CD14-positive monocyte (primary cell): ENCODE measurements at regions not wholly inside any gene's neighbourhood (a gene's known extent, or its start where the extent isn't known, plus 50 kb on each side); places are given as distances from the start of the nearest gene placed in this dataset.
A peak's percentile ranks its signal among the peaks of the same experiment; 100 is the strongest.

Experiments used
- DNase-seq, 3 donors: peaks; one replicate each; pipeline ENCODE4 v3.0.0-alpha.2; 2011 to 2022
- H2AFZ ChIP-seq: 2 replicates; pipeline ENCODE4 v1.6.0; 2012; ENCODE audit warnings: mild to moderate bottlenecking, low read depth, low read length, inconsistent platforms; ENCODE audit not compliant: insufficient read depth, poor library complexity, severe bottlenecking
- H3K27ac ChIP-seq, 2 donors: 1 replicate in 1 of 2; 2 replicates in 1 of 2; pipeline ENCODE4 v1.5.1; 2012 to 2013; ENCODE audit warnings: low read length in 2 of 2, control low read depth in 1 of 2, inconsistent platforms in 1 of 2, low read depth in 1 of 2, mild to moderate bottlenecking in 1 of 2
- H3K27me3 ChIP-seq, 2 donors: one replicate each; pipeline versions ENCODE4 v1.6.0 to v1.6.1; 2011 to 2013; ENCODE audit warnings: low read length in 2 of 2; ENCODE audit not compliant: control insufficient read depth in 2 of 2, insufficient read depth in 2 of 2
- H3K36me3 ChIP-seq, 2 donors: replicated peaks in 1 of 2; 1 replicate in 1 of 2; 2 replicates in 1 of 2; pipeline versions ENCODE4 v1.5.1 to v1.6.1; 2012 to 2013; ENCODE audit warnings: low read length in 2 of 2, control low read depth in 1 of 2, inconsistent platforms in 1 of 2, mild to moderate bottlenecking in 1 of 2; ENCODE audit not compliant: insufficient read depth in 2 of 2, control insufficient read depth in 1 of 2
- H3K4me1 ChIP-seq, 2 donors: 1 replicate in 1 of 2; 2 replicates in 1 of 2; pipeline versions ENCODE4 v1.5.1 to v1.6.1; 2012 to 2013; ENCODE audit warnings: low read length in 2 of 2, control low read depth in 1 of 2, inconsistent platforms in 1 of 2, mild to moderate bottlenecking in 1 of 2, moderate library complexity in 1 of 2; ENCODE audit not compliant: insufficient read depth in 2 of 2, control insufficient read depth in 1 of 2
- H3K4me2 ChIP-seq: replicated peaks from 2 replicates; pipeline ENCODE3; 2012; ENCODE audit warnings: low read length, moderate library complexity, mild to moderate bottlenecking; ENCODE audit not compliant: poor library complexity, severe bottlenecking; ENCODE audit errors: extremely low read depth
- H3K4me3 ChIP-seq, 3 experiments: fragments of 200-600 bp in 1 of 3; sonication (generic) in 1 of 3; replicated peaks in 1 of 3; 1 replicate in 2 of 3; 2 replicates in 1 of 3; pipeline ENCODE4 v1.5.1; 2011 to 2013; ENCODE audit warnings: low read length in 3 of 3, mild to moderate bottlenecking in 3 of 3, control low read depth in 2 of 3, low read depth in 2 of 3, inconsistent platforms in 1 of 3, moderate library complexity in 1 of 3
- H3K79me2 ChIP-seq: 2 replicates; pipeline ENCODE4 v1.6.0; 2012; ENCODE audit warnings: mild to moderate bottlenecking, control low read depth, inconsistent platforms, low read length, moderate library complexity; ENCODE audit not compliant: insufficient read depth
- H3K9ac ChIP-seq: 2 replicates; pipeline ENCODE4 v1.6.0; 2017; ENCODE audit warnings: low read length, mild to moderate bottlenecking; ENCODE audit not compliant: insufficient read depth, poor library complexity, severe bottlenecking
- H3K9me3 ChIP-seq, 2 donors: replicated peaks in 1 of 2; 1 replicate in 1 of 2; 2 replicates in 1 of 2; pipeline versions ENCODE4 v1.5.1 to v1.6.1; 2012 to 2013; ENCODE audit warnings: low read length in 2 of 2, control low read depth in 1 of 2; ENCODE audit not compliant: control insufficient read depth in 1 of 2, insufficient read depth in 1 of 2
- H4K20me1 ChIP-seq: 2 replicates; pipeline ENCODE4 v1.6.0; 2012; ENCODE audit warnings: mild to moderate bottlenecking, low read length, control low read depth, moderate library complexity; ENCODE audit not compliant: insufficient read depth
- H3K27ac Mint-ChIP-seq, 7 donors: one replicate each; pipeline ENCODE4 v1.8.0; 2020; ENCODE audit warnings: mild to moderate bottlenecking in 7 of 7, mixed read lengths in 7 of 7, moderate library complexity in 6 of 7, inconsistent platforms in 2 of 7
- H3K27me3 Mint-ChIP-seq, 3 donors: one replicate each; pipeline ENCODE4 v1.8.0; 2021 to 2022; ENCODE audit warnings: low read depth in 3 of 3, mild to moderate bottlenecking in 3 of 3, mixed read lengths in 3 of 3, moderate library complexity in 3 of 3, inconsistent platforms in 1 of 3
- H3K36me3 Mint-ChIP-seq, 2 donors: one replicate each; pipeline ENCODE4 v1.8.0; 2020; ENCODE audit warnings: mixed read lengths in 2 of 2, inconsistent platforms in 1 of 2, mild to moderate bottlenecking in 1 of 2
- H3K4me1 Mint-ChIP-seq: one replicate; pipeline ENCODE4 v1.8.0; 2020; ENCODE audit warnings: mild to moderate bottlenecking, mixed read lengths
- H3K4me3 Mint-ChIP-seq, 2 donors: one replicate each; pipeline ENCODE4 v1.8.0; 2020; ENCODE audit warnings: mild to moderate bottlenecking in 2 of 2, mixed read lengths in 2 of 2, moderate library complexity in 1 of 2
- H3K9me3 Mint-ChIP-seq, 7 donors: one replicate each; pipeline ENCODE4 v1.8.0; 2020 to 2022; ENCODE audit warnings: mixed read lengths in 7 of 7, mild to moderate bottlenecking in 6 of 7, moderate library complexity in 6 of 7, inconsistent platforms in 2 of 7
- WGBS: methylation state at CpG from one replicate; pipeline ENCODE4 v1.1.5; 2013; ENCODE audit warnings: missing lambda C conversion rate; ENCODE audit not compliant: insufficient coverage; 5-methylcytosine and 5-hydroxymethylcytosine counted together
- intact Hi-C, 2 donors: fragments of 100-400 bp; cut with micrococcal nuclease; formaldehyde crosslinking; loops; one replicate each; pipeline versions ENCODE4 v1.15.0 to v1.15.1; 2023
- TF ChIP-seq, protein P1 (sequence below): fragments of 200-600 bp; IDR thresholded peaks from one replicate; pipeline ENCODE4 v1.8.0; 2022; ENCODE audit warnings: antibody characterized with exemption, mild to moderate bottlenecking

DNA sequence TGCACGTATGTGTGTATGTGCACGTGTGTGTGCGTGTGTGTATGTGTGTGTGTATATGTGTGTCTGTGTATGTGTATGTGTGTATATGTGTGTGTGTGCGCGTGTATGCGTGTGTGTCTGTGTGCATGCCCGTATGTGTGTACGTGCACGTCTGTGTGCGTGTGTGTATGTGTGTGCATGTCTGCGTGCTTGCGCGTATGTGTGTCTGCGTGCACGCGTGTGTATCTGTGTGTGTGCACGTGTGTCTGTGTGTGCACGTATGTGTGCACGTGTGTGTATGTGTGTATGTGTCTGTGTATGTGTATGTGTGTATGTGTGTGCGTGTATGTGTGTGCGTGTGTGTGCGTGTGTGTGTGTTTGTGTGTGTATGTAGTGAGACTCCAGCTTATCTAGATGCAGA is 97.5 kb upstream of the SPATS2L start:
- Histone ChIP-seq H3K27ac (no peak overlapping the region), H4K20me1 (no peaks in the 10 kb centered on the region), H3K4me1 (no peaks in the 10 kb centered on the region), H3K4me2 (no peak overlapping the region), H3K4me3 (no peak overlapping the region), H2AFZ (no peak overlapping the region), H3K9ac (no peak overlapping the region), H3K27me3 (no peaks in the 10 kb centered on the region), H3K36me3 (no peaks in the 10 kb centered on the region), H3K9me3 (peaks cover 0 to 6% of the 10 kb centered on the region in 2 donors), H3K79me2 (no peaks in the 10 kb centered on the region)
- Mint-ChIP-seq H3K27me3 (peaks cover 3 to 6% (median 4%) of the 10 kb centered on the region in 3 donors), H3K9me3 (peaks cover 3 to 20% (median 7%) of the 10 kb centered on the region in 7 donors), H3K4me3 (no peak overlapping the region), H3K27ac (peak overlapping the region in 1 of 7 donors; percentile 24), H3K4me1 (no peaks in the 10 kb centered on the region), H3K36me3 (no peaks in the 10 kb centered on the region)
- TF ChIP-seq, protein P1, sequence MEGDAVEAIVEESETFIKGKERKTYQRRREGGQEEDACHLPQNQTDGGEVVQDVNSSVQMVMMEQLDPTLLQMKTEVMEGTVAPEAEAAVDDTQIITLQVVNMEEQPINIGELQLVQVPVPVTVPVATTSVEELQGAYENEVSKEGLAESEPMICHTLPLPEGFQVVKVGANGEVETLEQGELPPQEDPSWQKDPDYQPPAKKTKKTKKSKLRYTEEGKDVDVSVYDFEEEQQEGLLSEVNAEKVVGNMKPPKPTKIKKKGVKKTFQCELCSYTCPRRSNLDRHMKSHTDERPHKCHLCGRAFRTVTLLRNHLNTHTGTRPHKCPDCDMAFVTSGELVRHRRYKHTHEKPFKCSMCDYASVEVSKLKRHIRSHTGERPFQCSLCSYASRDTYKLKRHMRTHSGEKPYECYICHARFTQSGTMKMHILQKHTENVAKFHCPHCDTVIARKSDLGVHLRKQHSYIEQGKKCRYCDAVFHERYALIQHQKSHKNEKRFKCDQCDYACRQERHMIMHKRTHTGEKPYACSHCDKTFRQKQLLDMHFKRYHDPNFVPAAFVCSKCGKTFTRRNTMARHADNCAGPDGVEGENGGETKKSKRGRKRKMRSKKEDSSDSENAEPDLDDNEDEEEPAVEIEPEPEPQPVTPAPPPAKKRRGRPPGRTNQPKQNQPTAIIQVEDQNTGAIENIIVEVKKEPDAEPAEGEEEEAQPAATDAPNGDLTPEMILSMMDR: no peak
- intact Hi-C loops: no loop called here
- 88% methylated on average over 14 of the region's 22 CpGs for WGBS
- no peak for DNase-seq

DNA sequence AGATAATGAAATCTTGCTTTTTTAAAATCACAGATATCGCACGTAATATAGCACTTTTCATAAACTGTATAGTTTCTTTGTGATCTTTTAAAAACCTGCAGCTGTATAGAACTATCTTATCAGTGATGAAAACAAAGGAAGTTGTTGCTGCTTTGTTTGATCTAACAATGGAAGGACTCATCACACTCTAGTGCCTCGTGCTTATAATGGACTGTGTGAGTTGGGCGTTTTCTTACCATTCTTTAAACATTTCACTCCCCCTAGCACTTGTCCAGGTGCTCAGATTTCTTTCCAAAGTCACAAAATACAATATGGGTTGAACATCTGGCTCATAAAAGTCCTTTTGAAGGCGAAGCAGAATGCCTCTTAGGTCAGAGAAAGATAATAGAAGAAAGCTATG is 94.8 kb upstream of the SPATS2L start:
- Mint-ChIP-seq H3K9me3 (peaks cover 0 to 7% (median 5%) of the 10 kb centered on the region in 7 donors), H3K4me3 (no peak overlapping the region), H3K27ac (no peak overlapping the region), H3K36me3 (no peaks in the 10 kb centered on the region), H3K27me3 (peaks cover 3 to 6% (median 4%) of the 10 kb centered on the region in 3 donors), H3K4me1 (peaks cover 3% of the 10 kb centered on the region)
- Histone ChIP-seq H4K20me1 (no peaks in the 10 kb centered on the region), H3K9me3 (peaks cover 0 to 6% of the 10 kb centered on the region in 2 donors), H3K27ac (no peak overlapping the region), H3K27me3 (no peaks in the 10 kb centered on the region), H3K4me3 (no peak overlapping the region), H2AFZ (no peak overlapping the region), H3K4me1 (peaks cover 1 to 3% of the 10 kb centered on the region in 2 donors), H3K9ac (no peak overlapping the region), H3K36me3 (no peaks in the 10 kb centered on the region), H3K4me2 (no peak overlapping the region), H3K79me2 (no peaks in the 10 kb centered on the region)
- intact Hi-C loops: no loop called here
- no peak for DNase-seq
- TF ChIP-seq, protein P1: no peak
- no CpG with 5 or more reads among the region's 5 CpGs for WGBS
